Ovary (tissue), 7 donors: ENCODE measurements at regions not wholly inside any gene's neighbourhood (a gene's known extent, or its start where the extent isn't known, plus 50 kb on each side); places are given as distances from the start of the nearest gene placed in this dataset.

ENCODE experiments used
- DNase-seq, 5 donors: peaks; one replicate each; pipeline ENCODE4 v3.0.0-alpha.2; 2019 to 2020
- H3K27ac ChIP-seq, 2 donors: fragments of 200-600 bp; one replicate each; pipeline versions ENCODE4 v1.5.1 to v1.8.0; 2019 to 2022
- H3K27me3 ChIP-seq: fragments of 200-600 bp; one replicate; pipeline ENCODE4 v1.8.0; 2022
- H3K36me3 ChIP-seq: fragments of 200-600 bp; sonication (generic); one replicate; pipeline ENCODE4 v1.5.1; 2019
- H3K4me1 ChIP-seq: one replicate; pipeline ENCODE4 v1.8.1; 2013; ENCODE audit warnings: mild to moderate bottlenecking, moderate library complexity; ENCODE audit not compliant: insufficient read depth
- H3K4me3 ChIP-seq: fragments of 200-600 bp; sonication (generic); one replicate; pipeline ENCODE4 v1.5.1; 2017
- H3K9me3 ChIP-seq, 2 donors: fragments of 200-600 bp in 1 of 2; sonication (generic) in 1 of 2; one replicate each; pipeline versions ENCODE4 v1.5.1 to v1.8.1; 2013 to 2019; ENCODE audit warnings: mild to moderate bottlenecking in 1 of 2, moderate library complexity in 1 of 2
- CTCF ChIP-seq, 3 donors: fragments of 450-650 bp in 2 of 3; fragments of 200-600 bp in 1 of 3; IDR thresholded peaks; one replicate each; pipeline versions ENCODE4 v1.5.1 to v1.8.0; 2016 to 2022; ENCODE audit warnings: antibody characterized with exemption in 3 of 3, mild to moderate bottlenecking in 1 of 3
- EP300 ChIP-seq: sonication (generic); formaldehyde crosslinking; IDR thresholded peaks from one replicate; pipeline ENCODE4 v1.6.1; 2017; ENCODE audit warnings: antibody characterized with exemption
- POLR2A ChIP-seq: fragments of 450-650 bp; IDR thresholded peaks from one replicate; pipeline ENCODE4 v1.6.1; 2017; ENCODE audit warnings: antibody characterized with exemption, mild to moderate bottlenecking, moderate library complexity
- WGBS, 3 donors: extraction: QIAGEN DNeasy Blood & Tissue Kit in 1 of 3; methylation state at CpG; one replicate each; pipeline versions ENCODE4 v1.1.5 to v1.1.7; 2013 to 2017; 5-methylcytosine and 5-hydroxymethylcytosine counted together
- intact Hi-C, 4 donors: fragments of 100-400 bp; cut with DNase I; formaldehyde crosslinking; loops; one replicate each; pipeline versions ENCODE4 v1.11.0 to v1.15.1; 2022 to 2023
- donor health status: DM: no; HTN: no; CAD: no; lungs with moderate emphysema.
- donor health status: DM: no; HTN: no; CAD: no.
- donor health status: Bipolar disorder and iron deficiency.
- donor health status: DM: no; HTN: no; CAD: no.
- donor health status: DM: yes; HTN: yes; CAD: no.

GRCh38 chr5:88377705-88378656 is 109.3 kb upstream of the TMEM161B start:
- Histone ChIP-seq H3K4me1 (no peaks in the 10 kb centered on the region), H3K4me3 (no peak overlapping the region), H3K36me3 (no peaks in the 10 kb centered on the region), H3K27me3 (no peaks in the 10 kb centered on the region), H3K27ac (no peak overlapping the region), H3K9me3 (no peaks in the 10 kb centered on the region)
- TF ChIP-seq POLR2A: no peak
- no peak for TF ChIP-seq CTCF (IDR thresholded peaks at IDR 0.05)
- no peak for TF ChIP-seq EP300
- DNase-seq: no peak
- WGBS, 3 donors: 33 to 43% (median 40%) methylated on average over 4 of the region's 4 CpGs
- intact Hi-C loops: no loop called here

- no peak for TF ChIP-seq EP300
- TF ChIP-seq CTCF (IDR thresholded peaks at IDR 0.05): no peak
- no peak for TF ChIP-seq POLR2A
- H3K4me1 ChIP-seq: no peaks in the 10 kb centered on the region
- H3K27me3 ChIP-seq: no peaks in the 10 kb centered on the region
- no peaks in the 10 kb centered on the region for H3K36me3 ChIP-seq
- 81 to 84% (median 83%) methylated on average over 2 of the region's 2 CpGs for WGBS, 3 donors
- no peaks in the 10 kb centered on the region for H3K9me3 ChIP-seq
- intact Hi-C loops: no loop called here
- no peak overlapping the region for H3K27ac ChIP-seq
- H3K4me3 ChIP-seq: no peak overlapping the region
- DNase-seq: no peak
Measured at GRCh38 chr5:88377240-88377639, 108.6 kb upstream of the TMEM161B start.

- intact Hi-C loops: no loop called here
- H3K27ac ChIP-seq: no peak overlapping the region
- H3K36me3 ChIP-seq: no peaks in the 10 kb centered on the region
- H3K9me3 ChIP-seq: no peaks in the 10 kb centered on the region
- no peak for DNase-seq
- H3K4me3 ChIP-seq: no peak overlapping the region
- no peaks in the 10 kb centered on the region for H3K27me3 ChIP-seq
- 88 to 96% (median 89%) methylated on average over 5 of the region's 5 CpGs for WGBS, 3 donors
- no peaks in the 10 kb centered on the region for H3K4me1 ChIP-seq
- TF ChIP-seq EP300 (no peak), CTCF (IDR thresholded peaks at IDR 0.05) (no peak), POLR2A (no peak)
Measured at GRCh38 chr5:88376728-88377127, 108.1 kb upstream of the TMEM161B start.

- H3K9me3 ChIP-seq: no peaks in the 10 kb centered on the region
- intact Hi-C loops: no loop called here
- H3K27ac ChIP-seq: no peak overlapping the region
- no peak for DNase-seq
- H3K36me3 ChIP-seq: no peaks in the 10 kb centered on the region
- no peaks in the 10 kb centered on the region for H3K4me1 ChIP-seq
- no peaks in the 10 kb centered on the region for H3K27me3 ChIP-seq
- 95 to 98% (median 97%) methylated on average over 2 of the region's 2 CpGs for WGBS, 3 donors
- no peak overlapping the region for H3K4me3 ChIP-seq
- TF ChIP-seq POLR2A (no peak), CTCF (IDR thresholded peaks at IDR 0.05) (no peak), EP300 (no peak)
Measured at GRCh38 chr5:88374391-88374790, 105.7 kb upstream of the TMEM161B start.
